H7 (cell line): ENCODE measurements at regions not wholly inside any gene's neighbourhood (a gene's known extent, or its start where the extent isn't known, plus 50 kb on each side); places are given as distances from the start of the nearest gene placed in this dataset.

Experiments used
- DNase-seq: peaks from one replicate; pipeline ENCODE4 v3.0.0; 2012
- H3K27me3 ChIP-seq: 2 replicates; pipeline ENCODE4 v1.6.0; 2011; ENCODE audit warnings: mild to moderate bottlenecking, low read length; ENCODE audit not compliant: control insufficient read depth, insufficient read depth
- H3K36me3 ChIP-seq: replicated peaks from 2 replicates; pipeline ENCODE4 v1.5.1; 2011; ENCODE audit warnings: low read length; ENCODE audit not compliant: control insufficient read depth, insufficient read depth
- H3K4me3 ChIP-seq: 2 replicates; pipeline ENCODE4 v1.5.1; 2011; ENCODE audit warnings: low read depth, mild to moderate bottlenecking, control low read depth, low read length, moderate library complexity; ENCODE audit not compliant: insufficient read depth

DNA sequence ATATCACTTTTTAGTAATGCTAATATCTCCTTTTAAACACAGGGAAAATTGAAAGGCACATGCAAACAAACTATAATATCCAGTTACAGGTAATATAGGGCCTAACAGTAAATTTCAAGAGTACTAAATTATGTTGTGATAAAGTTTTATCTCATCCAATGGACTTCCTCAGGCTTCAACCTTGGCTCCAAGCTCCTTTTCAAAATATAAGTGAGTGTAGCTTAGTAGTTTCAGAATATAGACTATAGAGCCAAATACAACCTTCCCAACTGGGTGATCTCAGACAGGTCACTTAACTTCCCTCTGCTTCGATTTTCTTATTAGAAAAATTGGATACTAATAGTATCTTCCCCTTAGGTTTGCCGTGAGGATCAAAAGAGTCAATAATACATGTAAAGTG, 93.5 kb upstream of the PARD3B start:
- DNase-seq = no peak
- Histone ChIP-seq H3K36me3 (no peaks in the 10 kb centered on the region), H3K4me3 (no peak overlapping the region), H3K27me3 (no peaks in the 10 kb centered on the region)

DNA sequence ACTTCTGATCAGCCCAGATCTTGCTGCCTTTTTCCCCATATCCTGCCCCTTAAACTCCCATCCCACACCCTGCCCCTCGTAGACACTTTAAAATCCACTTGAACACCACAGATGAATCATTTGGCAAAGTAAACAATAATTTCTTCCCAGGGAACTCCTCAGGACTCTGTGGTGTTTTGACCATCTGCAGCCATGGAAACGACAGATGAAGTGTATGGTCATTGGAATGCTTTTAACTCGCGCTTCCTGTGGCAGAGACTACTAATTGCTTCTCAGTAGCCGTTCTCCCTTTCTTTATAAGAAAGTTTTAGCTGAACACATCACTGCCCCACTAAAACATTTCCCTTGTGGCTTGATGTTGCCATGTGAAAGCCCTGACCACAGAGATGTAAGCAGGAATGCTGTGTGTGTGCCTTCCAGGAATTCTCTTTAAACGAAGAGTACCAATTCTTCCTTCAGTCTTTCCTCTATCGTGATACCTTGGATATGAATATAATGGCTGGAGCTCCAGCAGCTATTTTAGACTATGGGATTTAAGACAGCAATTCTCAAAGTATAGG, 92.7 kb upstream of the PARD3B start:
- Histone ChIP-seq H3K4me3 (no peak overlapping the region), H3K27me3 (no peaks in the 10 kb centered on the region), H3K36me3 (no peaks in the 10 kb centered on the region)
- no peak for DNase-seq

DNA sequence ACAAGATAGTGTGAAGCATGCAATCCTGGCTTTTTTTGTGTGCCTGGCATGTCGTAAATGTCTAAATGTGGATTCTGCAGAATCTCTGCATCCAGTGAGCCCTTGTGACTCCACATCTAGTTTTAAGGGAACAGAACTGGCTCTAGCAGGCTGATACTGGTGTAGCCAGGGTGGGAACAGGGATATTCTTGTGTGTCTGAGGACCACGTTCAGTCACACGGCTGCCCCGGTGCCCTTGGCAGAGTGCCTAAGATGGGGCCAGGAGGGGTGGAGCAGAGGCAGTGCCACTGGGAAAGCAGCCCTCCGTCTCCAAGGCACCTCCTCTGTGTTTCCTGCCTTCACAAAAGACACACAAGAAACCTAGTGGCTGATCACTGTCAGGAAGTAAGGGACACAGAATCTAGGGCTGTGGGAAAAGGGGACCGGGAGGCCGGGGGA, 91.5 kb upstream of the PARD3B start:
- Histone ChIP-seq H3K4me3 (no peak overlapping the region), H3K27me3 (no peaks in the 10 kb centered on the region), H3K36me3 (no peaks in the 10 kb centered on the region)
- DNase-seq = peak; percentile 21

DNA sequence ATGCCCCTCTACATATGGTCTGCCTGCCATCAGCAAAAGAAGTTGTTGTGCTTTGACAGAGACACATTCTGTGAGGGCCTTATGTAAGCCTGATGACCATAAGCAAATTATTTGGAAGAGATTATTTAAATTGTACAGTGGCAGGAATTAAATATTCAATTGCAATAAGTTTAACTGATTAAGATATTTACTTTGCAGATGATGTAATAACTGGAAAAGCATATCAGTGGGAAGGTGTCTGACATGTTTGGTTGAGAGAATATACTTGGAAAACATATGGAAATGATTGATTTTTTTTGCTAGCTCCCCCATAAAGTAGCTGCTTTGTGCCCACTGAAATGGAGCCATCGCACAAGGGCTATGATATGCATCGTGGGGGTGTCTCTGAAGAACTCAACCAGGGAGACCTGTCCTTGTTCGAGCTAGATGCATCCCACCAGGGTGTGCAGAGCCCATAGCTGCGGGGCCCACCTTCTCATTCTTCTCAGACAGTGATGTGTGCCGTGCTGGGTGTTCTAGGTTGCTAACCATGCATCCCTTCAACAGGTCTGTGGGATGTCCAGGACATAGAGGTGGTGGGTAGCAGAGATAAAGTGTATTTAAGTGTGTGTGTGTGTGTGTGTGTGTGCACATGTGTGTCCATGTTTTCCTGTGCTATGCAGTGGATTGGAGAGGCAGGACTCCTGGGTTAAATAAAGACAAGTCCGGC, 90.4 kb upstream of the PARD3B start:
- no peak overlapping the region for H3K4me3 ChIP-seq
- H3K27me3 ChIP-seq = no peaks in the 10 kb centered on the region
- no peaks in the 10 kb centered on the region for H3K36me3 ChIP-seq
- DNase-seq = no peak

DNA sequence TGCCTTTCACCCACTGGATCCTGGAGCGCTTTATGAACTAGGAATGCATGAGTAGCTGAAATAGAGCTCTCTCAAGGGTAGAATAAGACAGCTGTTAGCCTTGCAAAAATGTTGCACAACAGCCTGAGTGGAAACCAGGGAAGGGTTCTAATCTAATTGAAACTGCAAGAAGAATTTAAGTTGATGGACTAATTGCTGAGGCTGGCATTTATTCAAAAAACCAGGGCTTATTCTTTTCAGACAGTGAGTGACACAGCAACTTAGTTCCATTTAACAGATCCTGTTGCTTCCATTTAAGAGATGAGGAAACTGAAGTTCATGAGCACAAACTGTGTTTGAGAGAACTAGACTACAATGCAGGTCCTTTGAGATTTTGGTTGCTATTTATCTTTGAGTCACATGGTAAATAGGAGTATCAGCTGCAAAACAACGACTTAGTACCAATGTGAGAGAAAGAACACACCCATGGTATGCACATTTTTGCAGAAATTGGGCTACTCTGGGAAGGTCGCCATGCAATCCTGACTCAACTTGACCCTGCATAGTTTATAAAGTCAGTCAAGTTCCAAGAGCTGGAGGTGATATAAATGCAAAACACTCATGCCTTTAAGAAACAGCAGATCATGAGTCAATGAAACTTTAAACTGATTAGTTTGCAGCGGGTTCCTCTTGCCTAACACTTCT, 76.4 kb upstream of the PARD3B start:
- no peak for DNase-seq
- Histone ChIP-seq H3K4me3 (no peak overlapping the region), H3K27me3 (no peaks in the 10 kb centered on the region), H3K36me3 (no peaks in the 10 kb centered on the region)

DNA sequence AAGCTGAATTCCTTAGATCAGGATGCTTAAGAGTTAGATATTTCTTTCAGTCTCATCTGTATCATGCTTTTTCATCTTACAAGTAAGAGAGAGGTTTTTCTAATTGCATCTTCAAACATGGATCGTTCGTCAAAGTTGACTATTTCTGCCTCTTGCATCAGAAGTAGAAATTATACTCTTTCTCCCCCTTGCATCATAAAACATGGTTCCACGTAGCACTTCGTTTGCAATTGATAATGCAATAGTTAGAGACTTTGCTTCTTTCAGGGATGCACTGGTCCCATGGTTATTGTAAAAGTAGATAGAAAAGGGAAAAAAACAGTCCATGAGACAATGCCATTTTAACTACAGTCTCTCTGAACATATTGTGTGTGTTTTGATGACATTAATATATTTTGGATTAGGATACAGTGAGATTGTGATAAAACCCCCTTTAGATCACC, 75.1 kb upstream of the PARD3B start:
- no peak for DNase-seq
- Histone ChIP-seq H3K36me3 (no peaks in the 10 kb centered on the region), H3K27me3 (no peaks in the 10 kb centered on the region), H3K4me3 (no peak overlapping the region)

DNA sequence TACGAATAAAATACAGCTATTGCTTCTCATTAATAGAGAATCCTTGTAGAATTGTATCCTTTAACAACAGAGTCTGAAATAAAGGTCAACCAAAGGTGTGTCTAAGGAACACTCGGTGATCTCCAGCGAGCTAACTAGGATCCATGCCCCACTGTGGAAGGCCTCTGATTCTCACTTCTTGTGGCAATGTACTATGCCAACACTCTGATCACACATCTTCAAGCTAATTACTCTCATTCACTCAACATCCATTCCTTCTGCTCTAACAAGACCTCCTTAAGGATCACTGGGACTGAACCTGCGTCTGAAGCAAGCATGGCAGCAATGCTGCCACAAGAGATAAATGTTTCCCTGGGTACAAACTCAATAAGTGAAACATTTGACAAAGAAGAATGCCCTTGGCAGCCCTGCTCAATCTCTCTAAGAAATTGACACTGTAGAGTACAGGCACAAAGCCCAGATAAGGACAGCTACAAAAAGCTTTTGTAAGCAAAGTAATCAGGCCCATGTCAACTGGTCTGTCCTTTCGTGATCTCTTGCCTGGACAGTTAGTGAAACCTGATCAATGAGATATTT, 74.6 kb upstream of the PARD3B start:
- no peak overlapping the region for H3K4me3 ChIP-seq
- H3K27me3 ChIP-seq = no peaks in the 10 kb centered on the region
- H3K36me3 ChIP-seq = no peaks in the 10 kb centered on the region
- DNase-seq = no peak

DNA sequence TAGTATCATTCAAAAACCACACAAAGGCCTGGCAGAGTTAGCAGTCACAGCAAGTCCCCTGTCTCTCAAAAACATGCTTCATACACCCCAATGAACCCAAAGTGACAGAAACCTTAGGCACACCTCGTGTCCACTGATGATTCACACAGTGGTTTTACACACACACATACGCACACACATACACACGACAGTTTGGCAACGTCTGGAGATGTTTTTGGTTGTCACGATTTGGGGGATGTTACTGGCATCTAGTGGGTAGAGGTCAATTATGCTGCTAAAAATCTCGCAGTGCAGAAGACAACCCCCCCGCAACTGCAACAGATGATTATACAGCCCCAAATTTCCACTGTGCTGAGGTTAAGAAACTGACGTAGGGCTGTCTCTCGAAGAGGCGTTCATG, 72.9 kb upstream of the PARD3B start:
- DNase-seq = no peak
- Histone ChIP-seq H3K4me3 (no peak overlapping the region), H3K36me3 (no peaks in the 10 kb centered on the region), H3K27me3 (no peaks in the 10 kb centered on the region)

DNA sequence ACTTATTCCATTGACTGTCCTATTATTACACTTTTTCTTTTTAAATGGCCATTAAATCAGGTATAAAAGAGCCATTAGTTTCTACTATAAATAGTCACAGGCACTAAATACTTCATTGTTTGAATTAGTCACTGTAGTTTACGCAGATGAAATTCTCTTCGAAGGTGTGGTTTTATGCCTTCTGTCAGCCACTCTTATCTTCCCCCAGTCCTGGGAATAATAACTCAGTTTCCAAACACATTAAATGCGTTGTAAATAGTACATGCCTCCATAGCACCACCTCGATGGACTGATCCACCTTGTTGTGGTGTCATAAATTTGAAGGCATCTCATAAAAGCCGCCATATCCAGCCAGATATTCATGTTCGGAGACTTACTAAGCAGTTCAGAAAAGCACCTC, 72.1 kb upstream of the PARD3B start:
- Histone ChIP-seq H3K27me3 (no peaks in the 10 kb centered on the region), H3K4me3 (no peak overlapping the region), H3K36me3 (no peaks in the 10 kb centered on the region)
- DNase-seq = no peak

DNA sequence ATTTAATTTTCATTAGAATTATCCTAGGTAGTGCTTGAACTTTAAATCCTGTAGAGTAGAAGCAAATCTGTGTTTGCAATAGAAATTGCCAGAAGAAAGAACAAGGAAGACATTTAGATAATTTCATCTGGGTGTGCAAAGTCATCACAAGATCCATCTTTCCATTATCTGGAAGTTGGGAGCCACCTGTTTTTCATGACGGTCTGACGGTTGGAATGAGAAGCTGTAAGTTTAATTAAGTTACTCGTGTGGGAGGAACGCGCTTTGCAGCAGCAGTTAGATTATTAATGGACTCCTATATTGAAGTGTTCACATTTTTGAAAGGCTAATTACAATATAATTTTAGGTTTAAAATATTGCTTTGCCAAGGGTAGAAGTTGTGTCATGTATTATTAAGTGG, 69.9 kb upstream of the PARD3B start:
- Histone ChIP-seq H3K4me3 (no peak overlapping the region), H3K27me3 (no peaks in the 10 kb centered on the region), H3K36me3 (no peaks in the 10 kb centered on the region)
- no peak for DNase-seq

DNA sequence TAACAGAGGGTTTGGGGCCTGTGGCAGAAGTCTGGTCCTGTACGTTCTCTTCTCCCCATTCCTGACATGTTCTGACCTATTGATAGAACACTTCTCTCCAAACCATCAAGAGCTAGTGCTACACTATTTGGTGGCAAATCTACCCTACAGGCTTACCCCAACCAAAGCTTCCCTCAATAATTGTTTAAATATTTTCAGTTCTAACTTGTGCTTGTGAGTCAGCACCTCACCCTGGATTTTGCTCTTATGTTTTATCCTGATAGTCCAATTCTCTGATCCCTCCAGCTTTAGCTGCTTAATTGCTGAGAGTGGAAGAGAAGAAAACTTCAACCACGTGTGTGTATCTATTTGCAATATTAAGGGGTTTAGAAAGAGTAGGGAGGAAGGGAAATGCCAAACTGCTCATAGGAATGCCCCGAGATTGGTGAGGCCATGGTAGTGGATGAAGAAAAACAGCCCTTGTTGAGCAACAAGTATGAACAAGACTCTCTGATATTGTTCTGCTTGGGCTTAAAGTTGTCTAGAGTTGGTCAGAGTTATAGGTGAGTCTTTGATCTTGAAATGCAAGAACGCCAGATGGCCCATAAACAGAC, 67.8 kb upstream of the PARD3B start:
- H3K36me3 ChIP-seq = no peaks in the 10 kb centered on the region
- no peaks in the 10 kb centered on the region for H3K27me3 ChIP-seq
- H3K4me3 ChIP-seq = no peak overlapping the region
- no peak for DNase-seq

DNA sequence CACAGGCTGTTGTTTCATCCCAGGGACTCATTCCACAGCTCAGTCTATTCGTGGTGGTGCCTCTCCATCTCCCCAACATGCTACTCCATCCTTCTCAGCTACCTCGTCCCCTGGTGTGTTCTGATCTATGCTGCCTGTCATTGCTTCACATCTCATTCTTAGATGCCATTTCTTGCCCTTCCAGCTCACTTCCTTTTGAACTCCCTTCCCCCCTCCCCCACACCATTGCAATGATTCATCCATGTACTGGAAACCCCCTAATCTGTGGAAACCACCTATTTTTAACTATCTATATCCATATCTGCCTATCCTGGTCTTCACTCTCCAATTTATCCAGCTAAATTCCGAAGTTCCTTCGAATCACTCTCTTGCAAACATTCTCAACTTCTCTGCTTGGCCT, 65.7 kb upstream of the PARD3B start:
- no peak for DNase-seq
- Histone ChIP-seq H3K36me3 (no peaks in the 10 kb centered on the region), H3K4me3 (no peak overlapping the region), H3K27me3 (no peaks in the 10 kb centered on the region)

DNA sequence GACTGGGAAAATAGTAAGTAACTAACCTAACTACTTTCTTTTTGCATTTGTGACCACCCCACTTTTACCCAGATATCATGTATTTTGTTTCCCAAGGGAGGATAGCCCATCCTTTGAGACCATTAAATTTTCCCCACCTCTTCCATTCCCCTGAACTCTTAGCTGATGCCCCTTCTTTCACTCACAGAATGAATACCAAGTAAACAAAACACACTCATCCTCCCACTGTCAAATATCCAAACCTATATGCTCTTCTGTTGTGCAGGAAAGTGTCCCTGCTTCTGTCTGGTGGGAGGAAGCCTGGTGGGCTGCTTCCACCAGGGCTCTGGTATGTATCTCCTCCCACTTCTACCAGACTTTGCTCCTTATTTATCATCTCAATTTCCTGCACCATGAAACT, 64.6 kb upstream of the PARD3B start:
- H3K27me3 ChIP-seq = no peaks in the 10 kb centered on the region
- no peaks in the 10 kb centered on the region for H3K36me3 ChIP-seq
- no peak overlapping the region for H3K4me3 ChIP-seq
- DNase-seq = no peak

DNA sequence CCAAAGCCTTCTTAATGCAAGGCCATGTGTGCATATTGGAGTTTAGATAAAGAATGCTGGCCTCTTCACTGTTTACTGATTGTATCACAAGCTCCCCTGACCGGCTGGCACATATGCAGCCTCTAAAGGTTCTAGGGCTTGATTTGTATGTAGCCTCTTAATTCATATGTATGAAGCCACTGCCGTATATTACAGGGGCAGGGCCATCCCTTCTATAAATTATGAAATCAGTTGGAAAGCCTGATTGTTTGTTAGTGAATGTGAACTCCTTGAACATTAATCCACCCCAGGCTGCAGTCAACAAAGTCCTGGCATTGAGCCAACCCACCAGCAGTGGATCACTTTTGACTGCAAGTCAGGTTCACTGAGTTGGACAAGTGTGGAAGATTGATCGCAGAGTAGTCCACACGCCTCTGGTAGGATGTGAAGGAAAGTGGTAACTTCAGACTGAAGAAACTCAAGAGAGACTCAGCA, 61.6 kb upstream of the PARD3B start:
- no peaks in the 10 kb centered on the region for H3K36me3 ChIP-seq
- H3K4me3 ChIP-seq = no peak overlapping the region
- no peaks in the 10 kb centered on the region for H3K27me3 ChIP-seq
- DNase-seq = no peak

DNA sequence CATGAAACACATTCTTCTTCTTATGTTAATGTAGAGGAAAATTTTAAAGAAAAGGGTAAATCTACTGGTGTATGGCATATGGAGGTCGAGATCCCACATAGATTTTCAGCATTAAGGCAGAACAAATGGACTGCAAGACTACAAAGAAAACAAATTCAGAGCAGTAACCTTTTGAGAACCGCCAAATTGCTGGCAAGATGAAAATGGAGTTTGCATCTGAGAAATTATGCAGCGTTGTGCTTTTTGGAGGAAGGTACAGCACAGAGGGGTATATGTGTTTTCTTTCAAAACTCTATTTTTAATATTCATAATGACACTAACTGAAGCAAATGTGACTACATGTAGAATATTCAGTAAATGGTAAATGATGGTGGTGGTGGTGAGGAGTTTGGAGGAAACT, 59.0 kb upstream of the PARD3B start:
- no peak for DNase-seq
- Histone ChIP-seq H3K36me3 (no peaks in the 10 kb centered on the region), H3K27me3 (no peaks in the 10 kb centered on the region), H3K4me3 (no peak overlapping the region)
